RWPE1 (cell line): ENCODE measurements at regions not wholly inside any gene's neighbourhood (a gene's known extent, or its start where the extent isn't known, plus 50 kb on each side); places are given as distances from the start of the nearest gene placed in this dataset.

Experiments used
- CTCF ChIA-PET: fragments of 350-600 bp; sonication (Branson Sonifier 250); formaldehyde crosslinking; extraction: SDS; loops from one replicate; lab custom pipeline; 2021; lab: Yijun Ruan, JAX
- POLR2A ChIA-PET: fragments of 400-600 bp; formaldehyde crosslinking; extraction: SDS; loops from one replicate; lab custom pipeline; 2020; ENCODE audit warnings: antibody characterized with exemption; ENCODE audit not compliant: low non-redundant PET; lab: Yijun Ruan, JAX
- DNase-seq: peaks from one replicate; pipeline ENCODE4 v3.0.0; 2012; ENCODE audit warnings: low spot score
- H3K27ac ChIP-seq: fragments of 450-650 bp; 2 replicates; pipeline ENCODE4 v1.5.1; 2017
- CTCF ChIP-seq: fragments of 450-650 bp; conservative IDR thresholded peaks from 2 replicates; pipeline ENCODE4 v1.5.1; 2017; ENCODE audit warnings: low read depth, mild to moderate bottlenecking

- no peak for TF ChIP-seq CTCF
- ChIA-PET POLR2A (no interaction called here), CTCF (no interaction called here)
- DNase-seq = peak; percentile 3
- no peak overlapping the region for H3K27ac ChIP-seq
These were observed 456.0 kb downstream of the PCDH17 start for GRCh38 chr13:58087566-58087965.

GRCh38 chr13:58093394-58093793 lies 461.9 kb downstream of the PCDH17 start:
- DNase-seq = no peak
- TF ChIP-seq CTCF = no peak
- POLR2A ChIA-PET = interaction anchor here (0.6 kb wide), 1 partner anchor 169 kb away, joined by 3 read pairs; no protein-coding TSS in a partner anchor
- CTCF ChIA-PET = no interaction called here
- H3K27ac ChIP-seq = no peak overlapping the region

GRCh38 chr13:58097831-58098230 lies 466.3 kb downstream of the PCDH17 start:
- no peak for TF ChIP-seq CTCF
- POLR2A ChIA-PET = no interaction called here
- DNase-seq = no peak
- no peak overlapping the region for H3K27ac ChIP-seq
- CTCF ChIA-PET = no interaction called here

- ChIA-PET CTCF (no interaction called here), POLR2A (no interaction called here)
- DNase-seq = peak; percentile 26
- no peak for TF ChIP-seq CTCF
- no peak overlapping the region for H3K27ac ChIP-seq
These were observed 487.8 kb downstream of the PCDH17 start for GRCh38 chr13:58119351-58119750.

- CTCF ChIA-PET = no interaction called here
- TF ChIP-seq CTCF = no peak
- no peak overlapping the region for H3K27ac ChIP-seq
- DNase-seq = no peak
- POLR2A ChIA-PET = no interaction called here
These were observed 488.3 kb downstream of the PCDH17 start for GRCh38 chr13:58119804-58120203.

- POLR2A ChIA-PET = no interaction called here
- no peak overlapping the region for H3K27ac ChIP-seq
- no peak for DNase-seq
- CTCF ChIA-PET = interaction anchor here (0.6 kb wide), 1 partner anchor 35 kb away, joined by 4 read pairs; no protein-coding TSS in a partner anchor
- TF ChIP-seq CTCF = no peak
These were observed 495.0 kb downstream of the PCDH17 start for GRCh38 chr13:58126496-58126895.
